ENCODE measurements at regions not wholly inside any gene's neighbourhood (a gene's known extent, or its start where the extent isn't known, plus 50 kb on each side); places are given as distances from the start of the nearest gene placed in this dataset.
"Not testable (repeated sequence)": the region's sequence is repeated elsewhere in the genome, so short reads cannot be mapped to it uniquely, and the experiment has no call there.

GRCh38 chr1:201724039-201724765, 104.8 kb upstream of the IPO9 start:
- no peak for DNase-seq (ENCODE audit: low read depth in 3 of 3)

DNA sequence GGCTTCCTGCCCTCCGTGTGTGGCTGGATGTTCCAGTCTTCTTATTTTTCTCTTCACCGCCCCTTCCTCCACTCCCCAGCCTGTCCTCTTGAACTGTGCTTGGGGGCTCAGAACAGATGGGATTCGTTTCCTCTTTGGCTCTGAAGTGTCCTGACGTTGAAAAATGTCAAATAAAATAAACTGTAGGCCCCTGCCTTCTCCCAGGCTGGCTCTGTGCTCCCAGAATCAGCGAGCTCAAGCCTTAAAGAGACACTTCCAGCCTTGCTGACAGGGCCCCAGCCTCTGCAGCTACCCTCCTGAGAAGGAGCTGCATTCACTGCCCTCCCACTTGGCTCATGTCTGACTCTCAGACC, 104.2 kb upstream of the IPO9 start:
- no peak for DNase-seq (ENCODE audit: low read depth in 3 of 3)

GRCh38 chr1:201726700-201727099, 102.3 kb upstream of the IPO9 start:
- DNase-seq (ENCODE audit: low read depth in 3 of 3) = no peak

DNA sequence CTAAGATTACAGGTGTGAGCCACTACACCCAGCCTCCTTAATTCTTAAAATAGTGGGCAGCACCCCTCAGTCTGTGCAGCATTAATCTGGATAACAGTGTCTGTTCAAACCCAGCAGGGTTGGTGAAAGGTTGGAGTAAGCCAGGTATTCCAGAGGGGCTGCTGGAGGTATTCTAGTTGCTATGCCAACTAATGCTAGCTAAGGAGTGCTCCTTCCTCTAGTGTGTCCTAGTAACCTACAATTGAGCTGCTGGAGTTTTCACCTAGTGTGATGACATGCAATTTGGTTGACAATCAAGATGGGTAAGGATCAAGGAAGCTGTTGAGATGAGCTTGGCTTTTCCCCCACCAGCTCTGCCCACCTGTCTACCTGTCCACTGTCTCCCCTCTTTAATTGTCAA, 100.2 kb upstream of the IPO9 start:
- no peak for DNase-seq (ENCODE audit: low read depth in 3 of 3)

GRCh38 chr1:201729973-201730608, 98.9 kb upstream of the IPO9 start:
- DNase-seq (ENCODE audit: low read depth in 3 of 3) = no peak

DNA sequence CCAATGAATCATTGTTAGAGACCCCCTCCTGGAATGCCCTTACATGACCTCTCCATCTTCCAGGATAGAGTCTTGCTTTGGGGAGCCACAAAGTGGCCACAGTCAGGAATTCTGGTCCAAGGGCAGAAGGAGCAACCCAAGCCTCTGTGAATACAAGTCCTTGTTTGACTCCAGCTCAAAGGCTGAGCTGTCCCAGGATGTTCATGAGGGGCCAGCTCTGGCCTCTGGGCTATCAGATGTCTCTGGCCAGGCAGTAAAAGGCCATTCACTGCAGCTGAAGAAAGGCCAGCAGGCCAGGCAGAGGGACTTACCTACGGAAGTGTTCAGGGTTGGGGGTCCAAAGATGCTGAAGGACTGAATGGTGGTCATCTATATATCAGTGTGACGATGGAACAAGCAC, 98.3 kb upstream of the IPO9 start:
- DNase-seq (ENCODE audit: low read depth in 3 of 3) = no peak

- no peak for DNase-seq (ENCODE audit: low read depth in 3 of 3)
Observed at GRCh38 chr1:201731142-201731541, 97.8 kb upstream of the IPO9 start.

DNA sequence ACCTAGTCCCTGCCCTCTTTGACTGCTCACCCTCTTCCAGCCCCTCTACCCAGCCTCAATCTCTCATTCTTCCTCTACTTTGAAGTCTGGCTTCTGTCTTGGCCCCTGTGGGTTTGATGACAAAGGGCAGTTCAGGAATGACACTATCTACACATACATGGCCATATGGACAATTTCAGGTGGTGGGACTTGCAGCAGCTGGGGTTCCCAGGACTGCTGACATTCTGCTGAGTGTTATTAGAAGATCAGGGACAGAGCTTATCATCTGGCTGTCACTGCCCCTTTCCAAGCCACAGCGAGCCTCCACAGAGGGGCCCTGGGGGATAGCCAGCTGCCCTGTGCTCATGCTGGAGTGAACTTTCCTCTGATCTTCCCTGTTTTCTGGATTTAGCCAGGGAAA, 97.4 kb upstream of the IPO9 start:
- no peak for DNase-seq (ENCODE audit: low read depth in 3 of 3)

- no peak for DNase-seq (ENCODE audit: low read depth in 3 of 3)
Observed at GRCh38 chr1:201732351-201732750, 96.6 kb upstream of the IPO9 start.

GRCh38 chr1:201734221-201734620, 94.7 kb upstream of the IPO9 start:
- not testable (repeated sequence) for DNase-seq (ENCODE audit: low read depth in 3 of 3)

DNA sequence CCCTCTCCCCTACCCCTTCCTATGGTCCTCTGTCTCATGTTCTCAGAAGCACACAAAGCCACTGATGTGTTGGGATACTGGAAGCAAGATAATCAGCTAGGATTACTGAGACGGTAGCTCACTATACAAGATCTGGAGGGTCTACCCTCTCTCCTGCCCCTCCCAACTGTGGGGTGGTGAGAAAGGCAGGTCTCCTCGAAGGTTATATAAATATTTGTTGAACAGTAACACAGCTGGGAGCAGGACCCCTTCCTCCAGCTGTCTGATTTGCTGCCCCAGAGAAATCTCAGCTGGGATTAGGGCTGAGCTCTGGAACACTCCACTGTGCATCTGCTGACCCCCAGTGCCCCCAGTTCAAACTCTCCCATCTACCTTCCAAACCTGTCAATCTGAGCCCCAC, 94.2 kb upstream of the IPO9 start:
- no peak for DNase-seq (ENCODE audit: low read depth in 3 of 3)

- no peak for DNase-seq (ENCODE audit: low read depth in 3 of 3)
Observed at GRCh38 chr1:201736707-201737320, 92.1 kb upstream of the IPO9 start.

DNA sequence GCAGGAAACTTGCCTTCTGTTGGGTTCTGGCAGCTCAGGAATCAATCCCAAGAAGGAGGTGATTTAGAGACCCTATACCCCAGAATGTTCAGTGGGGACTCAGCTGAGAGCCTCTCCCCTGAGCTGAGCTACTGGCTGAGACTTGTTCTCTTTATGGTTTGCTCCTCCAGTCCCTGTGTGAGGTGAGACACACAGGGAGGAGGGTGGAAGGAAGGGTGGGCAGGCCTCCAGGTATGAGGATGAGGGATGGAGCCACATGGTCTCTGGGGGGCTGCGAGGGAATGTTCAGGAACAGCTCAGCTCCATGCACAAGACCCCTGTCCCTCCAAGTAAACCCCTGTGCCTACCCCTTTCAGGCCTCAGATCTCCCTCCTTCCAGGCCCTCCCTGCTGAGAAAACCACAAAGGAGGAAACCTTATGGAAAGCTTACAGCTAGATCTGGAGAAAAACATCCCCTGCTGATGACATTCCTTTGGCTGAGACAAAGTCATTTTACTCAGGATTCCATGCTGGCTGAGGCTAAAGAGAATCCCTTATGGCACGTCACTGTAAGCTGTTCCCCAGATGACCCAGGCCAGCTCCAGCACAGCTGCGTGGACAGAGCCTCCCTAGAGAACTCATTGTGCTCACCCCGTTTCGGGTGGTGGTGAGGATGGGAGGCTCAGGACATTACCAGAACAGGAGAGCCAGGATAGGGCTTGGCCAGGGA, 91.5 kb upstream of the IPO9 start:
- no peak for DNase-seq (ENCODE audit: low read depth in 3 of 3)

DNA sequence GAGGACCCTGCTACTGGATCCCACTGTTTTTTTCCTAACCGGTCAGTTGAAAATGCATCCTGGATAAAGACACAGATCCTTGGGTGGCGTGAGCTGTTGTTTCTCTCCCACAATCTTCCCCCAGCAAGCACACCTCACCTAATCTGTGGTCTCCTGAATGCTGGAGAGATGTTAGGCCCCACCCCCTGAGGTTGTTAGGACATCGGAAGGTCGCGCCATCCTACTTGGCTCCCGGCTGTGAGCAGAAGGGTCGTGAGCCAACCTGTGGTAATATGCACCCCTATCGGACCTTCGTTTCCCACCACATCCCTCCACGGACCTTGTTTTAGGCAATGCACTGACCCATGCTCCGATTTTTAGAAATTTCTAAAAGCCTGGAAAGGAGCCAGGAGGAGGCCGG, 89.9 kb upstream of the IPO9 start:
- DNase-seq (ENCODE audit: low read depth in 3 of 3) = no peak

DNA sequence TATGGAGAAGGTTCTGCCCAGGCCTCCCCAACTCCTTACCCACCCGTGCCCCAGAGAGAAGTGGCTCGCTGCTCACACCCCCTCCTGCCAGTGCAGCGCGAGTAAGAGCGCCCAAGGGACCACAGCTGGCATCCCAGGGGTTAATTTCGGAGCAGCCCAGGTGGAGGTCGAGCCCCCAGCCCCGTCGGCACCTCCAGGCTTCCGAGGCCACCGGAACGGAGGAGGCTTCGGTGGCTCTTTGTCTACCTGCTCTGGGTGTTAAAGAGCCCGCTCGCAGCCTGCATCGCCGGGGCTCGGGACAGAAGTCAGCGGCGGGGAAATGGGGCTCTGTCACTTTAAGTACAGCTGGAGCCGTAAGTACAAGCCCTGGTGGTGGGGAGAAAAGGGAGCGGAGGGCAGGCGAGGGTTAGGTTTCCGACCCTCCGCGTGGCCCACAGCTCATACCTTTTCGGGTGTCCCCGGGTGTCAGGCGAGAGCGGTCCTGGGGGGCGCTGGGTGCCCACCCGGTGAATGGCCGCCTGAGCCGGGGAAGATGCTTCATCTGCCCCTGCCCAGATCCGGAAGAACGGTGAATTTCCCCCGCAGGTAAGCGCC, 89.4 kb upstream of the IPO9 start:
- peak; percentile 9 to 38 (median 10) for DNase-seq (ENCODE audit: low read depth in 3 of 3)

- no peak for DNase-seq (ENCODE audit: low read depth in 3 of 3)
Observed at GRCh38 chr1:201740086-201740541, 88.8 kb upstream of the IPO9 start.

GRCh38 chr1:201740670-201741111, 88.3 kb upstream of the IPO9 start:
- DNase-seq (ENCODE audit: low read depth in 3 of 3) = no peak

DNA sequence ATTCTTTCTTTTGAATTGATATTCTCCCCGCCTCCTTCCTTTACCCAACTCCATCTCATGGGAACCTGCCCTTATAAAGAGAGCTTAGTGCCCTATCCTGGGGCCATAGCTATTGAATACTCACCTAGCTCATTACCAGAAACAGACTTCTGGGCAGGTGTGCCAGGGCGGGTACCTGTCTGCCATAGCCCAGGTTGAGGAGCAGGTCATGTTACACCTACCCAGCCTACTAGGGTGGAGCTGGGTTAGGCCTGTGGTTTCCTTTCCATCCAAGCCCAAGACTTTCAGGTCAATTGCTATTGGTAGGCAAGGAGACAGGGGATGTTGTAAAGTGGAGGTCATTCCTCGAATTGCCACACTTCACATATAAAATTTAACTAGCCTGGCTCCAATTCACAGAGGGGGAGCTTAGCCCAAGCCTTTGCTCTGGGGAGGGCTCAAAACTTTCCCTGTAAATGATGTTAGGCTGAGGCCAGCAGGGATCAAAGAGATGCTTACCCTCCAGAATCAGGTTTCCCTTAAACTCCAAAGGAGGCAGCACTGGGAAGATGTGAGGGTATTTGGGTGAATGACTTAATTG, 87.1 kb upstream of the IPO9 start:
- no peak for DNase-seq (ENCODE audit: low read depth in 3 of 3)

GRCh38 chr1:201742476-201742875, 86.5 kb upstream of the IPO9 start:
- no peak for DNase-seq (ENCODE audit: low read depth in 3 of 3)

GRCh38 chr1:201742955-201743805, 85.8 kb upstream of the IPO9 start:
- DNase-seq (ENCODE audit: low read depth in 3 of 3) = no peak

DNA sequence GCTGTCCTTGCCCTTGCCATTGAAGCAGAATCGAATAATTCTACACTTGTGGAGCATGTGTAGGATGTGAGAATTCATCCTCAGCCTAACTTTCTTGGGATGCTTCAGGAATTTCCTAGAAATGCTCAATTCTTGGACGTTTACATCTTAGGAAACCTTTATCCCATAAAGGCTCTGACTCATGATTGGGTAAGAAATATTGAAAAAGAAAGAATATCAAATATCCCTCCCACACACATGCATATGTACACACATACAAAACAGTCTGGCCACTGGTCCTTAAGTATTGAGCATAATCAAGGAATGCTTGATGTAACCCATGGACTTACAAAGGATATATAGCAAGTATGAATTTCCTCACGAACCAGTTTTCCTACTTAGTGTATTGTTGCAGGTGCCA, 83.9 kb upstream of the IPO9 start:
- no peak for DNase-seq (ENCODE audit: low read depth in 3 of 3)

All from stimulated activated CD4-positive, alpha-beta T cell treated with anti-CD3 and anti-CD28 coated beads, TNF-alpha, amount 100 ng/mL, for 48 hours (primary cell).